HG03025 (cell line): ENCODE measurements at regions not wholly inside any gene's neighbourhood (a gene's known extent, or its start where the extent isn't known, plus 50 kb on each side); places are given as distances from the start of the nearest gene placed in this dataset.
"Not testable (repeated sequence)": the region's sequence is repeated elsewhere in the genome, so short reads cannot be mapped to it uniquely, and the experiment has no call there.

ENCODE experiments used
- ATAC-seq: cut with Tn5 transposase; IDR thresholded peaks from one replicate; pipeline ENCODE4 v1.9.1; 2021; ENCODE audit warnings: mild to moderate bottlenecking, moderate library complexity; ENCODE audit not compliant: unreplicated experiment, low FRiP score

GRCh38 chr4:107332656-107333055 lies 296.5 kb upstream of the DKK2 start:
- ATAC-seq: not testable (repeated sequence)

- no peak for ATAC-seq
Measured at GRCh38 chr4:107330916-107331315, 294.8 kb upstream of the DKK2 start.

GRCh38 chr4:107319386-107319785 lies 283.3 kb upstream of the DKK2 start:
- ATAC-seq: no peak

- no peak for ATAC-seq
Measured at GRCh38 chr4:107318078-107318477, 282.0 kb upstream of the DKK2 start.

- no peak for ATAC-seq
Measured at GRCh38 chr4:107317611-107318010, 281.5 kb upstream of the DKK2 start.

GRCh38 chr4:107315584-107315983 lies 279.5 kb upstream of the DKK2 start:
- no peak for ATAC-seq

- ATAC-seq: no peak
Measured at GRCh38 chr4:107314156-107314555, 278.0 kb upstream of the DKK2 start.

GRCh38 chr4:107312366-107312765 lies 276.3 kb upstream of the DKK2 start:
- ATAC-seq: no peak

GRCh38 chr4:107304699-107305286 lies 268.7 kb upstream of the DKK2 start:
- ATAC-seq: no peak

- no peak for ATAC-seq
Measured at GRCh38 chr4:107299646-107300045, 263.5 kb upstream of the DKK2 start.

GRCh38 chr4:107292979-107293378 lies 256.9 kb upstream of the DKK2 start:
- no peak for ATAC-seq

- ATAC-seq: no peak
Measured at GRCh38 chr4:107283587-107284559, 247.8 kb upstream of the DKK2 start.

GRCh38 chr4:107279733-107280132 lies 243.6 kb upstream of the DKK2 start:
- no peak for ATAC-seq

- no peak for ATAC-seq
Measured at GRCh38 chr4:107278791-107279483, 242.8 kb upstream of the DKK2 start.

GRCh38 chr4:107276052-107276451 lies 239.9 kb upstream of the DKK2 start:
- no peak for ATAC-seq

GRCh38 chr4:107275225-107275624 lies 239.1 kb upstream of the DKK2 start:
- no peak for ATAC-seq

- ATAC-seq: no peak
Measured at GRCh38 chr4:107270614-107271013, 234.5 kb upstream of the DKK2 start.

GRCh38 chr4:107269175-107269574 lies 233.1 kb upstream of the DKK2 start:
- no peak for ATAC-seq

- ATAC-seq: no peak
Measured at GRCh38 chr4:107265859-107266258, 229.7 kb upstream of the DKK2 start.

- no peak for ATAC-seq
Measured at GRCh38 chr4:107261241-107261874, 225.2 kb upstream of the DKK2 start.

GRCh38 chr4:107258359-107258758 lies 222.2 kb upstream of the DKK2 start:
- no peak for ATAC-seq
